ENCODE measurements at regions not wholly inside any gene's neighbourhood (a gene's known extent, or its start where the extent isn't known, plus 50 kb on each side); places are given as distances from the start of the nearest gene placed in this dataset.

- Mint-ChIP-seq H3K27me3 (ENCODE audit: insufficient read depth, unreplicated experiment) (no peaks in the 10 kb centered on the region), H3K27ac (ENCODE audit: unreplicated experiment) (no peak overlapping the region), H3K4me1 (ENCODE audit: low read depth, unreplicated experiment) (no peaks in the 10 kb centered on the region), H3K36me3 (ENCODE audit: insufficient read depth, unreplicated experiment) (no peaks in the 10 kb centered on the region), H3K9me3 (ENCODE audit: unreplicated experiment) (no peaks in the 10 kb centered on the region), H3K4me3 (ENCODE audit: unreplicated experiment) (no peak overlapping the region)
- H3K9me3 ChIP-seq, result no peaks in the 10 kb centered on the region
- DNase-seq, result no peak
- no peaks in the 10 kb centered on the region for H3K27me3 ChIP-seq (replicated peaks; ENCODE audit: control insufficient read depth, insufficient read depth, low read length)
- intact Hi-C loops (cut with micrococcal nuclease; ENCODE audit: unreplicated experiment), result no loop called here
- ChIA-PET POLR2A (no interaction called here), CTCF (no interaction called here)
- BruUV-seq (replicated peaks), result no TSS peak
- no peaks in the 10 kb centered on the region for H3K4me1 ChIP-seq
- no peak overlapping the region for H3K4me3 ChIP-seq (ENCODE audit: low read depth, low read length)
- no peak for TF ChIP-seq CTCF (IDR thresholded peaks at IDR 0.05; ENCODE audit: insufficient read depth in 1 of 2, low read depth in 1 of 2, low read length in 1 of 2, severe bottlenecking in 1 of 2, unreplicated experiment in 1 of 2)
- no peaks in the 10 kb centered on the region for H3K36me3 ChIP-seq (ENCODE audit: control insufficient read depth, insufficient read depth, low read length)
Measured at GRCh38 chr1:80472145-80472544, 1328.6 kb upstream of the ADGRL2 start.

- H3K36me3 Mint-ChIP-seq (ENCODE audit: insufficient read depth, unreplicated experiment), result no peaks in the 10 kb centered on the region
- CTCF ChIA-PET, result no interaction called here
- H3K27ac Mint-ChIP-seq (ENCODE audit: unreplicated experiment), result no peak overlapping the region
Measured at GRCh38 chr1:80468356-80468755, 1332.4 kb upstream of the ADGRL2 start.

GRCh38 chr1:80462006-80462405 lies 1338.7 kb upstream of the ADGRL2 start:
- H3K4me3 Mint-ChIP-seq (ENCODE audit: unreplicated experiment), result no peak overlapping the region
- ChIA-PET CTCF (no interaction called here), POLR2A (no interaction called here)
- no peak for DNase-seq
- Histone ChIP-seq H3K4me1 (no peaks in the 10 kb centered on the region), H3K36me3 (ENCODE audit: control insufficient read depth, insufficient read depth, low read length) (no peaks in the 10 kb centered on the region), H3K27me3 (replicated peaks; ENCODE audit: control insufficient read depth, insufficient read depth, low read length) (no peaks in the 10 kb centered on the region), H3K9me3 (no peaks in the 10 kb centered on the region), H3K4me3 (ENCODE audit: low read depth, low read length) (no peak overlapping the region)
- H3K36me3 Mint-ChIP-seq (ENCODE audit: insufficient read depth, unreplicated experiment), result no peaks in the 10 kb centered on the region
- no peaks in the 10 kb centered on the region for H3K4me1 Mint-ChIP-seq (ENCODE audit: low read depth, unreplicated experiment)
- no peak overlapping the region for H3K27ac Mint-ChIP-seq (ENCODE audit: unreplicated experiment)
- TF ChIP-seq CTCF (IDR thresholded peaks at IDR 0.05; ENCODE audit: insufficient read depth in 1 of 2, low read depth in 1 of 2, low read length in 1 of 2, severe bottlenecking in 1 of 2, unreplicated experiment in 1 of 2), result no peak
- no peaks in the 10 kb centered on the region for H3K9me3 Mint-ChIP-seq (ENCODE audit: unreplicated experiment)
- BruUV-seq (replicated peaks), result no TSS peak
- H3K27me3 Mint-ChIP-seq (ENCODE audit: insufficient read depth, unreplicated experiment), result no peaks in the 10 kb centered on the region
- intact Hi-C loops (cut with micrococcal nuclease; ENCODE audit: unreplicated experiment), result no loop called here

More at GRCh38 chr1:80468356-80468755, 1332.4 kb upstream of the ADGRL2 start:
- intact Hi-C loops (cut with micrococcal nuclease; ENCODE audit: unreplicated experiment), result no loop called here
- no peak overlapping the region for H3K4me3 Mint-ChIP-seq (ENCODE audit: unreplicated experiment)
- H3K9me3 ChIP-seq, result no peaks in the 10 kb centered on the region
- POLR2A ChIA-PET, result no interaction called here
- no peaks in the 10 kb centered on the region for H3K27me3 Mint-ChIP-seq (ENCODE audit: insufficient read depth, unreplicated experiment)
- no peaks in the 10 kb centered on the region for H3K9me3 Mint-ChIP-seq (ENCODE audit: unreplicated experiment)
- no peak for TF ChIP-seq CTCF (IDR thresholded peaks at IDR 0.05; ENCODE audit: insufficient read depth in 1 of 2, low read depth in 1 of 2, low read length in 1 of 2, severe bottlenecking in 1 of 2, unreplicated experiment in 1 of 2)
- no peaks in the 10 kb centered on the region for H3K4me1 Mint-ChIP-seq (ENCODE audit: low read depth, unreplicated experiment)
- no peaks in the 10 kb centered on the region for H3K36me3 ChIP-seq (ENCODE audit: control insufficient read depth, insufficient read depth, low read length)
- no peak overlapping the region for H3K4me3 ChIP-seq (ENCODE audit: low read depth, low read length)
- DNase-seq, result no peak
- no peaks in the 10 kb centered on the region for H3K4me1 ChIP-seq
- no peaks in the 10 kb centered on the region for H3K27me3 ChIP-seq (replicated peaks; ENCODE audit: control insufficient read depth, insufficient read depth, low read length)
- no TSS peak for BruUV-seq (replicated peaks)

All from Caco-2 (cell line).